GM18505 (cell line): ENCODE measurements at regions not wholly inside any gene's neighbourhood (a gene's known extent, or its start where the extent isn't known, plus 50 kb on each side); places are given as distances from the start of the nearest gene placed in this dataset.

Experiments
- ATAC-seq: cut with Tn5 transposase; IDR thresholded peaks from one replicate; pipeline ENCODE4 v1.9.1; 2021; ENCODE audit not compliant: unreplicated experiment
- POLR2A ChIP-seq: IDR thresholded peaks from 4 replicates; pipeline ENCODE4 v1.6.1; 2011; ENCODE audit warnings: borderline replicate concordance; ENCODE audit not compliant: insufficient read depth, insufficient read length; ENCODE audit errors: extremely low read depth

- TF ChIP-seq POLR2A = no peak
- no peak for ATAC-seq
Measured at GRCh38 chr1:175894581-175894980, 151.2 kb upstream of the TNR start.

DNA sequence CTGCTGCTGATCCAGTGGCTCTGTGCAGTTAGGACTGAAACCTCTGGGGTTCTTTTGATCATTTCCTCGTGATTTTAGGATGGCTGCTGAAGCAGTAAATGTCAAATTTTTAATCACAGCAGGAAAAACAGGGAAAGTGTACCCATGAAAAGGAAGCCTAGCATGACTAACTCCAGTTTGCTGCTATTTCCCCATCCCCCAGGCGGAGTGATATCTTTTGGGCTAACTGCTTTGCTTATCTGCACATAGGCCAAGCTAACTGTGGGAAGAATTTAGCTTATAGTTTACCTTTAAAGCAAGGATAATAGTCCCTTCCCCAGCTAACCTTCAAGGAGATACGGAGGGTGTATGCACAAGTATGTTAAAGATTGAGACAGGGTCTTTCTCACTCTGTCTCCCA, 149.8 kb upstream of the TNR start:
- no peak for ATAC-seq

DNA sequence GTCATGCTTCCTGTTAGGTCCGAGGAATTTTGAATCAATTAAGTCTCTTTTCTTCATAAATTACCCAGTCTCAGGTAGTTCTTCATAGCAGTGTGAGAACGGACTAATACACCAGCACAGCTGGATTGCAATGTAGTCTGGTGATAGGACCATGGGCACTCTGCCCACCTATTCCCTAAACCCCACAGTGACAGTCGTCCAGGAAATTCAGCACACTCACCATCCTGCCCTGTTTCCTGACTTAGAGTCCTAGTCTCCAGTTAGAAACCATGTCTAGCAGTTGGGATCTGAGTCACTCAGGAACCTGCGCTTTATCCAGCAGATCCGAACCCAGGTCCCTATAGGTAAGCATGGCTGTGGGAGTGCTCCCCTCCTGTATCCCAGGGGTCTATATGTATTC, 149.3 kb upstream of the TNR start:
- ATAC-seq = no peak
- TF ChIP-seq POLR2A = no peak

More for the DNA sequence above, 149.8 kb upstream of the TNR start:
- no peak for TF ChIP-seq POLR2A

DNA sequence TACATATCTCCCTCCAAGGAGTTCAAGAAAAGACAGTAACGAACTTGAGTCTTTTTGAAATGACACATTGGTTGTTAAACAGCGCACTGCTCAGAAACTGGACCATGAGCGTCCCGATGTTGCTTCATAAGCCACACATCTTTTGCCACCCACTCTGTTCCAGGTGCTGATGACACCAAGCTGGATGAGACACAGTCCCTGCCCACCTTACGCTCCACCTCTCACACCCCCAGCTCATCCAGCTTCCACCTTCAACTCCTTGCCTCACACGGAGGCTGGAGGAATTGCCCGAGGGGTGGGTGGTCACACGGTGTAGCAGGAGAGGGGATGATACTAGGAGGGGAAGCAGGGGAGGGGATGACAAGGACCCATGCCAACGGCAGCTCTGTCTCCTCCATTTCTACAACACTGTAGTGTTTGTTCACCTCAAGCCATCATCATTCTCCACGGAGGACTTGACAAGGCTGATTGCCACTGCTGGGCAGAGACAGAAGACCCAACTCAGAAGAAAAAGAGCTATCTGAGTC, 148.5 kb upstream of the TNR start:
- ATAC-seq = no peak
- no peak for TF ChIP-seq POLR2A

- ATAC-seq = no peak
Measured at GRCh38 chr1:175890958-175891357, 147.6 kb upstream of the TNR start.

GRCh38 chr1:175889848-175890247, 146.5 kb upstream of the TNR start:
- ATAC-seq = no peak
- TF ChIP-seq POLR2A = no peak

More at GRCh38 chr1:175890958-175891357, 147.6 kb upstream of the TNR start:
- TF ChIP-seq POLR2A = no peak

GRCh38 chr1:175888996-175889395, 145.6 kb upstream of the TNR start:
- no peak for TF ChIP-seq POLR2A
- no peak for ATAC-seq

- TF ChIP-seq POLR2A = no peak
Measured at GRCh38 chr1:175887981-175888428, 144.6 kb upstream of the TNR start.

GRCh38 chr1:175887521-175887920, 144.1 kb upstream of the TNR start:
- TF ChIP-seq POLR2A = no peak
- no peak for ATAC-seq

More at GRCh38 chr1:175887981-175888428, 144.6 kb upstream of the TNR start:
- ATAC-seq = peak; percentile 66

- no peak for TF ChIP-seq POLR2A
- no peak for ATAC-seq
Measured at GRCh38 chr1:175885326-175885725, 141.9 kb upstream of the TNR start.

DNA sequence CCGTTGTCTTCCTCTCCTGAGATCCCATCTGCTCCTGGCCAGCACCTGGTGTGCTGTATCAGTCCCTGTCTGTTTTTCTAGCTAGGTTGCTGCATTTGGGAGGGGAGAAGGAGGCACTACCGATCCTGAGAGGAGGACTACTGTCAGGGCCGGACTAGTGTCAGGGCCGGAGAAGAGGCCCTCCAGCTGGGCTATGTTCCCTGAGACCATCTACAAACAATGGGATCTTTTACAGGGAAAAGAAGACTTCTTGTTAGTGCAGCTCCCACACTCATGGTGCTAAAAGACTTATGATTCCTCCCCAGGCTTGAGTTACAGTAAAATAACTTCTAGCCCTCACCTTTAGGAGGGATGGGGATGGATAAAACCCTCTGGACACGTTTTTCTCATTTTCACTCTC, 141.0 kb upstream of the TNR start:
- TF ChIP-seq POLR2A = no peak
- ATAC-seq = no peak

- no peak for TF ChIP-seq POLR2A
- ATAC-seq = no peak
Measured at GRCh38 chr1:175882192-175882591, 138.8 kb upstream of the TNR start.

DNA sequence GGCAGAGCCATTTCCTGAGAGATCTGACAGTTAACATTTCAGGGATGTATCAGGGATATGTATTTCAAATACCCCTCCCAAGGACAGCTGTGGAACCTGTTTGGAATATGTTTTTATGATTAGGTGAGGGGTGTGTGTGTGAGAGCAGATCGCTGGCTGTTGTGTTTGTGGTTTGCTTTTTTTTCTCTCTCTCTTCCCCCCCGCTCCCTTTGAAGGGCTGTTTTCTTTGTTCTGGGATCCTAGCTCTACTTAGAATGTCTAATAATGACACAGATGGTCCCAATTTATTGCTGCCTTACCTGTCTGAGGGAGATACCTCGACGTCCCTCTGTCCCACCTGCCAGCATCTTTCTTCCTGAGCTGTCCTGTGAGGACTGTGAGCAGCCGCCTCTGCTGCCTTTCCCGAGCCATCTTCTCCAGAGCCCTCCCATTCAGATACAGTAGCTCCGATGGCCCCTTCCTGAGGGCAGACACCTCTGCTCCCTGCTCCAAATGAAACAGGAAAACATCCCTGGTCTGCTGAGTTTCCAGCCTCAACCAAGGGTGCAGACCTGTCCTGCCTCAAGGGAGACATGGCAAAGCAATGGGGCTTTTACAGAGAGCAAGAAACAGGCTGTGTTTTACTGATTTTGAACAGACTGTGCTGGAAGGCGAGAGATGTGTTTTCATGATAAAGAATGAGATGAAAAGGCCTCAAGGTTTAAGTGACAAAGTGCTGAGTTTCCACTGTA, 138.0 kb upstream of the TNR start:
- ATAC-seq = no peak
- no peak for TF ChIP-seq POLR2A

- no peak for ATAC-seq
- no peak for TF ChIP-seq POLR2A
Measured at GRCh38 chr1:175878775-175879174, 135.4 kb upstream of the TNR start.
